ENCODE measurements at regions not wholly inside any gene's neighbourhood (a gene's known extent, or its start where the extent isn't known, plus 50 kb on each side); places are given as distances from the start of the nearest gene placed in this dataset.

DNA sequence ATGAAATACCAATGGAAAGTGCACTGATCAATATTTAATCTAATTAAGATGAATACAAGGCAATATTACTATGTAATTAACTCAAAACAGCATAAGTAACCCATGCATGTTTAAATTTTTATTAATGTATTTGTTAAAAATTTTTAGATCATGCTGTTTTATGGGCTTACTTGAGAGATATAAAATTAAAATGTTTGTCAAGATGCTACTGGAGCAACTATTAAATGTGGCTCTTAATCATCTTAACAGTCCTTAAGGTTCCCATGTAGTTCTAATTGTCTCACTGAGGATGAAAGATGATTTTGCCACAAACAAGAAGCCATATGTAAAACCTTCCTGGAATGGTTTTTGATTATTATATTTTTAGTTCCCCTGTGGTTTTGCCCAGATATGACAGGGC lies 897.1 kb downstream of the KCNMA1 start:
- peaks cover 3% of the 10 kb centered on the region for H3K27me3 Mint-ChIP-seq (ENCODE audit: low read depth)

DNA sequence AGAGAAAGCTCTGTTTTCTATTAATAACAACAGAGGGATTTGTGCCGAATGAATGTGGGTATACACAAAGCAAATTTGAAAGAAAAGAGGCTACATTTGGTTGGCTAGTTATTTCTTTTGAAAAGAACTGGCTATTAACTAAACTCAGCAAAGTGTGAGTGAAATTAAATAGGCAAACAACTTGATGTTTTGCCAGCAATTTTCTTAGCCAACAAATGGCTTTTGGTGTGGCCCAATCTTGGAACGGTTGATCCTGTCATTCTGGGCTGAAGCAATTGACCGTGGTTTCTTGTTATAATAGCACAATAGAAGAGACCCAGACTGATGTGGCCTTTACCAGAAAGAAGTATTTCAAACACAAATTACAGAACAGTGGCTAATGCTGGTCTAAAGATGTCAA lies 898.6 kb downstream of the KCNMA1 start:
- no peak overlapping the region for H3K27ac Mint-ChIP-seq
- H3K27me3 Mint-ChIP-seq (ENCODE audit: low read depth) = peaks cover 3% of the 10 kb centered on the region
- no peak overlapping the region for H3K4me3 Mint-ChIP-seq
- H3K9me3 Mint-ChIP-seq = no peaks in the 10 kb centered on the region
- TF ChIP-seq, protein P1, sequence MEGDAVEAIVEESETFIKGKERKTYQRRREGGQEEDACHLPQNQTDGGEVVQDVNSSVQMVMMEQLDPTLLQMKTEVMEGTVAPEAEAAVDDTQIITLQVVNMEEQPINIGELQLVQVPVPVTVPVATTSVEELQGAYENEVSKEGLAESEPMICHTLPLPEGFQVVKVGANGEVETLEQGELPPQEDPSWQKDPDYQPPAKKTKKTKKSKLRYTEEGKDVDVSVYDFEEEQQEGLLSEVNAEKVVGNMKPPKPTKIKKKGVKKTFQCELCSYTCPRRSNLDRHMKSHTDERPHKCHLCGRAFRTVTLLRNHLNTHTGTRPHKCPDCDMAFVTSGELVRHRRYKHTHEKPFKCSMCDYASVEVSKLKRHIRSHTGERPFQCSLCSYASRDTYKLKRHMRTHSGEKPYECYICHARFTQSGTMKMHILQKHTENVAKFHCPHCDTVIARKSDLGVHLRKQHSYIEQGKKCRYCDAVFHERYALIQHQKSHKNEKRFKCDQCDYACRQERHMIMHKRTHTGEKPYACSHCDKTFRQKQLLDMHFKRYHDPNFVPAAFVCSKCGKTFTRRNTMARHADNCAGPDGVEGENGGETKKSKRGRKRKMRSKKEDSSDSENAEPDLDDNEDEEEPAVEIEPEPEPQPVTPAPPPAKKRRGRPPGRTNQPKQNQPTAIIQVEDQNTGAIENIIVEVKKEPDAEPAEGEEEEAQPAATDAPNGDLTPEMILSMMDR (IDR thresholded peaks at IDR 0.05; ENCODE audit: unreplicated experiment in 3 of 3) = no peak
- H3K36me3 Mint-ChIP-seq (ENCODE audit: low read depth) = no peaks in the 10 kb centered on the region
- no peaks in the 10 kb centered on the region for H3K4me1 Mint-ChIP-seq

More for the DNA sequence above, 897.1 kb downstream of the KCNMA1 start:
- TF ChIP-seq, protein P1 (IDR thresholded peaks at IDR 0.05; ENCODE audit: unreplicated experiment in 3 of 3) = no peak
- Mint-ChIP-seq H3K4me1 (no peaks in the 10 kb centered on the region), H3K4me3 (no peak overlapping the region), H3K36me3 (ENCODE audit: low read depth) (no peaks in the 10 kb centered on the region), H3K27ac (no peak overlapping the region), H3K9me3 (no peaks in the 10 kb centered on the region)

DNA sequence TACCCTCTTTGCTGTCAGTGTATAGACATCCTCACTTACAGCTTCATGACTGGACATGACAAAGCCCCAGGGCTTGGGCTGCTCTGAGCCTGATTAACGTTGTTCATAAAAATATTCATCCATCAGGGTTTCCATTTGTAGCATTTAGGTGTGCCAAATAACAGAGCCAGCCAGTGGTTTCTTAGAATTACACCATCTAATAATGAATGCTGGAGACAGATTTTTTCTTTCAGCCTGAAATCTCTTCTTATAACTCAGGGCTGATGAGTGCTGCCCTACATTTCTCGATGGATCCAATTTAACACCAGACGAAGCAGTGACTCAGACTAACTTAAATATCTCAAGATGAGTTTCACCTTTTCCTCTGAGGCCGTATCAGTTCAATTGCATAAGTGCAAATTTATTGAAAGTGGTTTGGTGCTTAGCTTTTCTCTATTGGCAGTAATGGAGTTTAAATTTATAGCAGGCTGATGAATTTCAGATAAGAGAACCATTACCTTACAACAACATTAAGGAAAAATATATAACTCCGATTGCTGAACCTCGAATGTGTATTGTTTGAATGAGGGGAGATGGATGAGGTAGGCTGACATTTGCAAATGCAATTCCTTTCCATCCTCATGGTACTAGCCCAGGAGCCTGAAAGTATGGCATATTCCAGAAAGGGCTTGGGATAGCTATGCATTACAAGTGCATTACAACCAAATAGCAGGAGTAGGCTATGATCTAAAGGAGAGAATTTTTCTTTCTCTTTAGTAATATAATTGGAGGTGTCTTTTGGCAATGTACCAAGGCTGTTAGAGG lies 900.6 kb downstream of the KCNMA1 start:
- Mint-ChIP-seq H3K9me3 (peaks cover 5% of the 10 kb centered on the region), H3K36me3 (ENCODE audit: low read depth) (no peaks in the 10 kb centered on the region), H3K27me3 (ENCODE audit: low read depth) (peaks cover 3% of the 10 kb centered on the region), H3K4me1 (peaks cover 4% of the 10 kb centered on the region), H3K27ac (no peak overlapping the region), H3K4me3 (no peak overlapping the region)
- TF ChIP-seq, protein P1 (IDR thresholded peaks at IDR 0.05; ENCODE audit: unreplicated experiment in 3 of 3) = no peak

DNA sequence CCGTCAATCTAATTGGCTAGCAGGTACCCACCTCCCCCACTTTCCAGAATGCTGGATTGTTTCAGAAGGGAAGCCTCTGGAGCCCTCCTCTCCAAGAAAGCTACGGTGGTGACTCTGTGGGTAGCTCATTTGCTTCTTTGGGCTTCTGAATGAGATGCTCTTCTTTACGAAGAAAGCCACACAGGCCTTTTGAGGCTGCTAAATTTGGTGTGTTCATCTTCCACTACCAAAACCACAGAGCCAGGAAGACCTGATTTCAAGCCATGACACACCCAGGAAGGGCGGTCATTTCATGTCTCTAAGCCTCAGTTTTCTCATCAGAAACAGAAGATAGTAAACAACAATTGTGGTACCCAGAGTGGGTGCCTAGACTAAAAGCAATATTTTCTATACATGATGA lies 901.2 kb downstream of the KCNMA1 start:
- H3K9me3 Mint-ChIP-seq = peaks cover 7% of the 10 kb centered on the region
- H3K27ac Mint-ChIP-seq = no peak overlapping the region
- H3K36me3 Mint-ChIP-seq (ENCODE audit: low read depth) = no peaks in the 10 kb centered on the region
- H3K4me3 Mint-ChIP-seq = no peak overlapping the region
- H3K27me3 Mint-ChIP-seq (ENCODE audit: low read depth) = peaks cover 3% of the 10 kb centered on the region
- peaks cover 4% of the 10 kb centered on the region for H3K4me1 Mint-ChIP-seq
- TF ChIP-seq, protein P1 (IDR thresholded peaks at IDR 0.05; ENCODE audit: unreplicated experiment in 3 of 3) = no peak

DNA sequence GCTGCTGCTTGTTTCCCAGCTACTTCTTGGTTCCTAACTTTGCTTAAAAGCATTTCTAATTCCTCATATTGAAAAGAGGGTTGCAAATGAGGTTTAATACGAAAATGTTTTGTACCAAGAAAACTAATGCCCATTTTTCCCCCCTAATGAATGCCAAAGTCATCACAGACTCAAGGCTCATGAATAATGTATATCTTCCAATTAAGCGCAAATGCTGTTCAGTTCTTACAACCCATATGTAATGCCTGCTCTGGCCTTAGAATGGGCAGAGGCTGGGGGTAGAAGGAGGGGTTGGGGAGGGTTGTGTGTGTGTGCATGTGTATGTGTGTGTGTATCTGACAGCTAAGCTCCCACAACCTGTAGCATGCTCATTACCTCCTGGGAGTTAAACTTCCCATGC lies 901.7 kb downstream of the KCNMA1 start:
- Mint-ChIP-seq H3K4me1 (peaks cover 4% of the 10 kb centered on the region), H3K4me3 (no peak overlapping the region), H3K27me3 (ENCODE audit: low read depth) (peaks cover 3% of the 10 kb centered on the region), H3K9me3 (peaks cover 10% of the 10 kb centered on the region), H3K27ac (no peak overlapping the region), H3K36me3 (ENCODE audit: low read depth) (no peaks in the 10 kb centered on the region)
- TF ChIP-seq, protein P1 (IDR thresholded peaks at IDR 0.05; ENCODE audit: unreplicated experiment in 3 of 3) = no peak

DNA sequence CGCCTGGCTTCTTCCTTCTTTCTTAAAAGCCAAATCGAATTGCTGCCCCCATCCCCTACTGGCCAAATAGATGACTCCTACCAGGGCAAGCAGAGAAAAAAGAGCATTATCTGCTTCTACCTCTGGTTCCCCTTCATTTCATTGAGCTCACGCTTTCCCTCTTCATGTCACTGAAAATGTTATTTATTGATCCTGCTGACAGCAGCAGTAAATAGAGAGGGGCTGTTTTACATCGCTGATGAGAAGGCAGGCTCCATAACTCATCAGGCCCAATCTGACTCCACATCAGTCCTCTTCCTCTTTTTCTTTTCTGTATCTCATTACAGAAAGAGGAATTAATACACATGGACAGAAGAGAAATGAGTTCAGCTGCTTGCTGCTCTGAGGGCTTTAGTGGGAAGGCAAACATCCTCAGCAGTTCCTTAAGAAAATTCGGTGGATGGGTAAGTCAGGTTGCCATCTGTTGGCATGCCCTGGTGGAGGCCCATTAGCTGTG lies 904.1 kb downstream of the KCNMA1 start:
- Mint-ChIP-seq H3K27me3 (ENCODE audit: low read depth) (peaks cover 3% of the 10 kb centered on the region), H3K4me3 (no peak overlapping the region), H3K9me3 (peaks cover 10% of the 10 kb centered on the region), H3K27ac (no peak overlapping the region), H3K36me3 (ENCODE audit: low read depth) (no peaks in the 10 kb centered on the region), H3K4me1 (peaks cover 20% of the 10 kb centered on the region)
- TF ChIP-seq, protein P1 (IDR thresholded peaks at IDR 0.05; ENCODE audit: unreplicated experiment in 3 of 3) = no peak

All from nephron (organoid).